Neural crest cell (in vitro differentiated cells): ENCODE measurements at regions not wholly inside any gene's neighbourhood (a gene's known extent, or its start where the extent isn't known, plus 50 kb on each side); places are given as distances from the start of the nearest gene placed in this dataset.
"Not testable (repeated sequence)": the region's sequence is repeated elsewhere in the genome, so short reads cannot be mapped to it uniquely, and the experiment has no call there.

ENCODE experiments used
- DNase-seq: peaks from one replicate; pipeline ENCODE4 v3.0.0; 2021; ENCODE audit warnings: low read depth, mixed read lengths, low spot score
- H3K27ac Mint-ChIP-seq: one replicate; pipeline ENCODE4 v1.8.0; 2021; ENCODE audit warnings: mild to moderate bottlenecking, mixed read lengths; ENCODE audit not compliant: unreplicated experiment
- H3K27me3 Mint-ChIP-seq: 2 replicates; pipeline ENCODE4 v1.8.0; 2021; ENCODE audit warnings: low read depth, mild to moderate bottlenecking, mixed read lengths
- H3K36me3 Mint-ChIP-seq: 2 replicates; pipeline ENCODE4 v1.8.0; 2021; ENCODE audit warnings: low read depth, mild to moderate bottlenecking, mixed read lengths
- H3K4me1 Mint-ChIP-seq: 2 replicates; pipeline ENCODE4 v1.8.0; 2021; ENCODE audit warnings: mixed read lengths
- H3K4me3 Mint-ChIP-seq: one replicate; pipeline ENCODE4 v1.8.0; 2021; ENCODE audit warnings: mild to moderate bottlenecking, mixed read lengths
- H3K9me3 Mint-ChIP-seq: 2 replicates; pipeline ENCODE4 v1.8.0; 2021; ENCODE audit warnings: mixed read lengths
- TF ChIP-seq, protein P1 (sequence below): fragments of 200-600 bp; sonication (generic); conservative IDR thresholded peaks from 2 replicates; pipeline ENCODE4 v1.5.0; 2021; ENCODE audit warnings: antibody characterized with exemption, mild to moderate bottlenecking

DNA sequence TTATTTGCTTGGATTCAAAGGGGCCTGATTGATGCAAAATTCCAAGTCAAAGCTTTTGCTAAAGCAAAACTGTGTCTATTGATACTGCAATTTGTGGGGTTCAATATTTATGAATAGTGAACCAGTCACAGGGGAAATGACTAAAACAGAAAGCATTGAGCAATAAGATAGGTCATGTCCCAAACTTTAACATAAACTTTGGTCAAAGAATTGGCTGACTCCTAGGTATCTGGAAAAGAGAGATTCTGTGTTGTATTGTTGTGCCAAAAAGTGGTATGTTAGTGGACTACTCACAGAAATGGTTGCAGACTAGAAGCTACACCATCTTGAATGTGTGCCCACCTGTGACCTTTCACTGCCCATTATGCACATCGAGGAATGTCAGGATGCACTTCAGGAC is 585.5 kb upstream of the RGMB start:
- no peak overlapping the region for H3K27ac Mint-ChIP-seq

DNA sequence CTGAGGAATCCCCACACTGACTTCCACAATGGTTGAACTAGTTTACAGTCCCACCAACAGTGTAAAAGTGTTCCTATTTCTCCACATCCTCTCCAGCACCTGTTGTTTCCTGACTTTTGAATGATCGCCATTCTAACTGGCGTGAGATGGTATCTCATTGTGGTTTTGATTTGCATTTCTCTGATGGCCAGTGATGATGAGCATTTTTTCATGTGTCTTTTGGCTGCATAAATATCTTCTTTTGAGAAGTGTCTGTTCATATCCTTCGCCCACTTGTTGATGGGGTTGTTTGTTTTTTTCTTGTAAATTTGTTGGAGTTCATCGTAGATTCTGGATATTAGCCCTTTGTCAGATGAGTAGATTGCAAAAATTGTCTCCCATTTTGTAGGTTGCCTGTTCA is 583.1 kb upstream of the RGMB start:
- H3K27ac Mint-ChIP-seq, H3K27me3 Mint-ChIP-seq, H3K36me3 Mint-ChIP-seq, H3K4me3 Mint-ChIP-seq, DNase-seq, H3K4me1 Mint-ChIP-seq, H3K9me3 Mint-ChIP-seq: not testable (repeated sequence)

More for the DNA sequence above, 585.5 kb upstream of the RGMB start:
- H3K9me3 Mint-ChIP-seq = peaks cover 6% of the 10 kb centered on the region
- no peak for DNase-seq
- TF ChIP-seq, protein P1, sequence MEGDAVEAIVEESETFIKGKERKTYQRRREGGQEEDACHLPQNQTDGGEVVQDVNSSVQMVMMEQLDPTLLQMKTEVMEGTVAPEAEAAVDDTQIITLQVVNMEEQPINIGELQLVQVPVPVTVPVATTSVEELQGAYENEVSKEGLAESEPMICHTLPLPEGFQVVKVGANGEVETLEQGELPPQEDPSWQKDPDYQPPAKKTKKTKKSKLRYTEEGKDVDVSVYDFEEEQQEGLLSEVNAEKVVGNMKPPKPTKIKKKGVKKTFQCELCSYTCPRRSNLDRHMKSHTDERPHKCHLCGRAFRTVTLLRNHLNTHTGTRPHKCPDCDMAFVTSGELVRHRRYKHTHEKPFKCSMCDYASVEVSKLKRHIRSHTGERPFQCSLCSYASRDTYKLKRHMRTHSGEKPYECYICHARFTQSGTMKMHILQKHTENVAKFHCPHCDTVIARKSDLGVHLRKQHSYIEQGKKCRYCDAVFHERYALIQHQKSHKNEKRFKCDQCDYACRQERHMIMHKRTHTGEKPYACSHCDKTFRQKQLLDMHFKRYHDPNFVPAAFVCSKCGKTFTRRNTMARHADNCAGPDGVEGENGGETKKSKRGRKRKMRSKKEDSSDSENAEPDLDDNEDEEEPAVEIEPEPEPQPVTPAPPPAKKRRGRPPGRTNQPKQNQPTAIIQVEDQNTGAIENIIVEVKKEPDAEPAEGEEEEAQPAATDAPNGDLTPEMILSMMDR = no peak
- no peaks in the 10 kb centered on the region for H3K36me3 Mint-ChIP-seq
- no peaks in the 10 kb centered on the region for H3K4me1 Mint-ChIP-seq
- H3K27me3 Mint-ChIP-seq = no peaks in the 10 kb centered on the region
- no peak overlapping the region for H3K4me3 Mint-ChIP-seq

DNA sequence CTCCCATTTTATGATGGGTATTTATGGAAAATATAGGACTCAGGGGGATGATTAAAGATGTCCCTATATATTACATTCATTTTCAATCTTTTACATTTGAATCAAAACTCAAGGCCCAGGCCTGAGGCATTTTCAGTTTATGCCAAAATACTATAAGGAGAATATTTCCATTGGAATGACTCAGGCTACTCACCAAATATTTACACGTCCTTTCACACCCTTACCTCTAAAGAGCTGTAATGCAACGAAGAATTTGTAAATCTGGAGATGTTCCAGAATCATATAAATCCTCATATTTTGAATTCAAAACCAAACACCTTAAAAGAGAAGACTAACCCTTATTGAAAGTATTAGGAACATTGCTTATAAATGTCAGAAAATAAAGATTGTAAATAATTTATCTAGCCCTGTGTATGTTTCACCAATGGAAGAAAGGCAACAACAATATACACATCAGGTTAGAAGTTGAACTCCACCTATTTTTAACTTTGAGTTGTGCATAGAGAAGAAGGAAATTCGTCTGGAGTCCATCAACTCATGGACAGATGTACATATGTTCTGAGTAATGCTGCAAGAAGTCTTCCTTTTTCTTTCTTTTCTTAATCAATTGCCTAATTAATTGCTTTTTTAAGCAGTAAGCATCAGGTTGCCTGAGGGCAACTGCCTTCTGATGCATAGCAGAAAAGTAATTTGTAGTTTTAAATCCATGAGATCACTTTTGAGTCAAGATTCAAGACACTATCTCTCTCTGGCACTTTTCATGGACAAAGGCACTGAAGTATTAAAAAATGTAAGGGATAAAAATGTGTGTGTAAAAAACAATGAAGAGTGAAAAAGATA is 579.3 kb upstream of the RGMB start:
- DNase-seq = no peak
- no peaks in the 10 kb centered on the region for H3K27me3 Mint-ChIP-seq
- TF ChIP-seq, protein P1 = no peak

DNA sequence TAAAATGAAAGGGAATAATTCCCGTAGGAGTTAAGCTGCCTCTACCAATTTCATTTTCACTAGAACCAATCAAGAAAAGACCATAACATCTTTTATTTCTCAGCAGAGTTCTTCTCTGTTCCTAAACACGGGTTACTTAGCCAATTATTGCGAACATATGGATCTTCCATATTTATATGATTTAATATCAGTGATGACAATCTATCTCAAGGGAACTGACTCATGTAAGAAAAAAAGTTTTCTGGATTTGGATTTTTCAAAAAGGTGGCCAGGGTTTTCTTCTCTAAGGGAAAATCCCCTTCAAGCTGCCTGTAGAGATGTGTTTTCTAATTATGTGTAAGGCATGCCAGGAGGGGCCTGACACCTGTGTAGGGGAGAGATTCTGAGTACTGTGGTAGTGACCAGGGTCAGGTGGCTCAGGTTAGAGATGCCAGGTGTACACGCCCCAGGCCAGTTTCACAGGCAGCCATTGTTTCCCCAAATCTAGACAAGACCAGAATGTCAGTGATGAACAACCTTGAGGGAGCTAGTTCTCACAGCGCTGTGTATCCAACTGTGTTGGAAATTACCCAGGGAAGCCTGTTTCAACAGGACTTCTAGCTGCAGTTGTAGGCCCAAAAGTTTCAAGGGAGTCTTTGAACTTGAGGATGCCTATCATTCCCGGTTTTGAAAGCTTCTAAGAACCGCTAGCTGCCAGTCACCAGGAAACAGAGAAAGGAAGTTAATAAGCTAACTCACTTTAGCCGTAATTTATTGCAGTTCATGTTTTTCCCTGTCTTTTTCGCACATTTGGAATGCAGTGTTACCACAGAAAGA is 572.5 kb upstream of the RGMB start:
- Mint-ChIP-seq H3K27me3 (no peaks in the 10 kb centered on the region), H3K36me3 (peaks cover 2% of the 10 kb centered on the region), H3K4me1 (peaks cover 10% of the 10 kb centered on the region), H3K4me3 (no peak overlapping the region), H3K27ac (no peak overlapping the region), H3K9me3 (no peaks in the 10 kb centered on the region)
- TF ChIP-seq, protein P1 = no peak
- no peak for DNase-seq

More for the DNA sequence above, 579.3 kb upstream of the RGMB start:
- no peak overlapping the region for H3K27ac Mint-ChIP-seq
- no peaks in the 10 kb centered on the region for H3K9me3 Mint-ChIP-seq
- H3K36me3 Mint-ChIP-seq = no peaks in the 10 kb centered on the region
- no peak overlapping the region for H3K4me3 Mint-ChIP-seq
- peaks cover 5% of the 10 kb centered on the region for H3K4me1 Mint-ChIP-seq

DNA sequence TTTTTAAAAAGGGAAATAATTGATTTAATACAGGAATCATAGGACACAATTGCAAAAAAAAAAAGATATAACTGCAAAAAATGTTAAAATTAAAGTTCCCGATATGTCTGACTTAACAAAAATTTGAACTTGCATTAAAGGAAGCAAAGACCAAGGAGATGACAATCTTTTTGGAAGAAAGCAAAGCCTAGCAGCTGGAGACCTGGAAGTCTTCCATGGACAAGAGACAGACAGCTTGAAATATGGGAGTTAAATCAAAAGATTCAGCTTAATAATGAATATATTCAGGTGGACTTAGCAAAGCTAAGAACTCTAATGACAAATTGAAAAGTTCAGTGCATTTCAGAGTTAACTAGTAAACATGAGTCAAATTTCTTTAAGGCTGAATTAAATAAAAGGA is 568.7 kb upstream of the RGMB start:
- Mint-ChIP-seq H3K36me3 (peaks cover 2% of the 10 kb centered on the region), H3K27ac (no peak overlapping the region), H3K4me3 (no peak overlapping the region), H3K27me3 (no peaks in the 10 kb centered on the region), H3K9me3 (no peaks in the 10 kb centered on the region), H3K4me1 (peaks cover 4% of the 10 kb centered on the region)
- TF ChIP-seq, protein P1 = no peak
- no peak for DNase-seq
